KOPT-K1 (cell line): ENCODE measurements at regions not wholly inside any gene's neighbourhood (a gene's known extent, or its start where the extent isn't known, plus 50 kb on each side); places are given as distances from the start of the nearest gene placed in this dataset.
"Not testable (repeated sequence)": the region's sequence is repeated elsewhere in the genome, so short reads cannot be mapped to it uniquely, and the experiment has no call there.

Experiments
- H3K27ac ChIP-seq: fragments of 200-600 bp; sonication (generic); 2 replicates; pipeline ENCODE4 v1.5.1; 2016; ENCODE audit warnings: antibody characterized with exemption, mild to moderate bottlenecking, low read depth, low read length; ENCODE audit not compliant: poor library complexity, severe bottlenecking
- H3K36me3 ChIP-seq: fragments of 200-600 bp; sonication (generic); 2 replicates; pipeline ENCODE4 v1.5.1; 2017; ENCODE audit warnings: antibody characterized with exemption, mild to moderate bottlenecking, low read length, moderate library complexity; ENCODE audit not compliant: insufficient read depth
- H3K9me3 ChIP-seq: fragments of 200-600 bp; sonication (generic); 2 replicates; pipeline ENCODE4 v1.5.1; 2017; ENCODE audit warnings: antibody characterized with exemption, low read length, mild to moderate bottlenecking; ENCODE audit not compliant: insufficient read depth, poor library complexity, severe bottlenecking

DNA sequence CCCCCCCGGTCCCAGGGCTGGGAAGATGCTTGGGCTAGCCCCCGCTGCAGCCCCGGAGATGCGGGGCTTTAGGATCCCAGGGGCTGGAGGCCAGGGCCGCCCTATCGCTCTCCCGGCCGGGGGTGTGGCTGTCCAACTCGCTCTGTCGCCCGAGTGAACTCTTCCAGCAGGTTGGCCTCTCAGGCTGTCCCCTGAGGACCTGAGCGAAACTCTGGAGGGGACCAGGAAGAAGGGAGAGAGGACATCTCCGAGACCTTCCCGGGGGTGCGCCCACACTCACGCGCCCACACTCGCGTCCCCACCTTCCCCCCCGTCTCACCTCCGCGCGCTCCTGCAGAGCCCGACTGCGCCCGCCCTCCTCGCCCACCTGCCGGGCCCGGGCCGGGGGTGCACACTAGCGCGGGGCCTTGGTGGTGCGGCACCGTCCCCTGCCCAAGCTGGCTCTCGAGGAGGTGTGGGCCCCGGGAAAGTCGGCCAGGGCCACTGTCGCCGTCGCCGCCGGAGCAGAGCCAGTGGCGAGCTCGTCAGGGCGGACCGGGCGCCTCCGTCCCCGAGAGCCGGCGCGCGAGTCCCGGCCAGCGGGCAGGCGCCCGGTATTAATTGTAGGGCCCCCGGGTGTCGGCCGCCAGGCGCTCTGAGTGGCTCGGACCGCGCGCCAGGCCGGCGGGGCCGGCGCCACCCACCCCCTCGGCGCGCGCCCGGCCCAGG, 101.7 kb upstream of the SVIL start:
- H3K9me3 ChIP-seq: no peaks in the 10 kb centered on the region
- no peaks in the 10 kb centered on the region for H3K36me3 ChIP-seq
- H3K27ac ChIP-seq: no peak overlapping the region

GRCh38 chr10:29735628-29736365, 101.0 kb upstream of the SVIL start:
- H3K27ac ChIP-seq: peak overlapping the region; percentile 47
- no peaks in the 10 kb centered on the region for H3K9me3 ChIP-seq
- no peaks in the 10 kb centered on the region for H3K36me3 ChIP-seq

- Histone ChIP-seq H3K36me3 (no peaks in the 10 kb centered on the region), H3K9me3 (no peaks in the 10 kb centered on the region), H3K27ac (peak overlapping the region; percentile 47)
These were observed 100.3 kb upstream of the SVIL start for GRCh38 chr10:29734962-29735627.

DNA sequence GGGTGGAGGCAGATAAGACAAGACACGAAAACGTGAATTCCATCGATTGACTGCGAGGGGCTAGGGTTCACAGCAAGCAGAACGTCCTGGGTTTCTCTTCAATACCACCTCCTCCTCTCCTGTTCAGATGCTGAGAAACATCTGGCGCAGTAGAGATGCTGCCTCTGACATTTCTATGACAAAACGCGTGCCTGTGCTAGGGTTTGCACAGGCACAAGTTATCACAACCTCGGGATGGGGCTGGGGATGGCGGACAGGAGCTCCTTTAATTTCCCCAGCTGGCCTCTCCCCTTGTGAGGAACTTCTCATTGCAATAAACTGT, 99.8 kb upstream of the SVIL start:
- peak overlapping the region; percentile 47 for H3K27ac ChIP-seq
- H3K36me3 ChIP-seq: no peaks in the 10 kb centered on the region
- H3K9me3 ChIP-seq: no peaks in the 10 kb centered on the region

GRCh38 chr10:29733323-29733722, 98.6 kb upstream of the SVIL start:
- no peaks in the 10 kb centered on the region for H3K36me3 ChIP-seq
- no peak overlapping the region for H3K27ac ChIP-seq
- H3K9me3 ChIP-seq: no peaks in the 10 kb centered on the region

- Histone ChIP-seq H3K27ac (no peak overlapping the region), H3K36me3 (no peaks in the 10 kb centered on the region)
These were observed 98.1 kb upstream of the SVIL start for GRCh38 chr10:29732918-29733317.

GRCh38 chr10:29731760-29732159, 97.0 kb upstream of the SVIL start:
- Histone ChIP-seq H3K9me3 (no peaks in the 10 kb centered on the region), H3K36me3 (no peaks in the 10 kb centered on the region), H3K27ac (no peak overlapping the region)

More at GRCh38 chr10:29732918-29733317, 98.1 kb upstream of the SVIL start:
- no peaks in the 10 kb centered on the region for H3K9me3 ChIP-seq

GRCh38 chr10:29730969-29731368, 96.2 kb upstream of the SVIL start:
- H3K36me3 ChIP-seq: no peaks in the 10 kb centered on the region
- no peak overlapping the region for H3K27ac ChIP-seq
- no peaks in the 10 kb centered on the region for H3K9me3 ChIP-seq

DNA sequence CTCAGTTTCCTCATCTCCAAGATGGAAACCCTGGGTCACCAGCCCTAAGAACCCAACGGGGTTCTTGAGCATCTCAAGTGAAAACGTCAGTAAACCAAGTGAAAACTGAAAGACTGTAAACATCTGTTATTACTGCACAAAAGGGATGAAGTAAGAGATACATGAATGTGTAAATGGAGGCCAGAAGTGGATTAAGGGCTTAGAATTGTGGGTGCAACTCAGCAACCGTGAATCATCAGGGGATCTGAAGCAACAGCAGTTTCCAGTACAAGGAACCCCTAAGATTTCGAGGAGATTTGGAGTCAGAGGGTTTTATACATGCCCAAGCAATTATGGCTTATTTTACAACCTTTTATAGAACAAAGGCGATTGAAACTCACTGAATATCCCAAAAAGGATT, 95.7 kb upstream of the SVIL start:
- Histone ChIP-seq H3K27ac (no peak overlapping the region), H3K36me3 (no peaks in the 10 kb centered on the region), H3K9me3 (no peaks in the 10 kb centered on the region)

GRCh38 chr10:29728541-29729049, 93.8 kb upstream of the SVIL start:
- Histone ChIP-seq H3K27ac (no peak overlapping the region), H3K9me3 (no peaks in the 10 kb centered on the region), H3K36me3 (no peaks in the 10 kb centered on the region)

DNA sequence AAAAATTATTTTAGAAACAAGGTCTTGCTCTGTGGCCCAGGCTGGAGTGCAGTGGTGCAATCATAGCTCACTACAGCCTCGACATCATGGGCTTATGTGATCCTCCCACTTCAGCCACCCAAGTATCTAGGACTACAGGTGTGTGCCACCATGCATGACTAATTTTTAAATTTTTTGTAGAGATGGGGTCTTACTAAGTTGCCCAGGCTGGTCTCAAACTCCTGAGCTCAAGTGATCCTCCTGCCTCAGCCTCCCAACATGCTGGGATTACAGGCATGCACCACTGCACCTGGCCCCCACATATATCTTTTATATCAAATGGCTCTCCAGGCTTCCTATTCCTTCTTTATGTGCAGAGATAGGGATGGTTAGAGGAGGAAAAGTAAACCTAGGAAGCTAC, 91.2 kb upstream of the SVIL start:
- not testable (repeated sequence) for H3K9me3 ChIP-seq, H3K36me3 ChIP-seq, H3K27ac ChIP-seq

GRCh38 chr10:29725133-29725720, 90.5 kb upstream of the SVIL start:
- Histone ChIP-seq H3K9me3 (peaks cover 14% of the 10 kb centered on the region), H3K27ac (no peak overlapping the region)

GRCh38 chr10:29723726-29724125, 89.0 kb upstream of the SVIL start:
- no peak overlapping the region for H3K27ac ChIP-seq
- no peaks in the 10 kb centered on the region for H3K36me3 ChIP-seq
- peaks cover 29% of the 10 kb centered on the region for H3K9me3 ChIP-seq

More at GRCh38 chr10:29725133-29725720, 90.5 kb upstream of the SVIL start:
- no peaks in the 10 kb centered on the region for H3K36me3 ChIP-seq

DNA sequence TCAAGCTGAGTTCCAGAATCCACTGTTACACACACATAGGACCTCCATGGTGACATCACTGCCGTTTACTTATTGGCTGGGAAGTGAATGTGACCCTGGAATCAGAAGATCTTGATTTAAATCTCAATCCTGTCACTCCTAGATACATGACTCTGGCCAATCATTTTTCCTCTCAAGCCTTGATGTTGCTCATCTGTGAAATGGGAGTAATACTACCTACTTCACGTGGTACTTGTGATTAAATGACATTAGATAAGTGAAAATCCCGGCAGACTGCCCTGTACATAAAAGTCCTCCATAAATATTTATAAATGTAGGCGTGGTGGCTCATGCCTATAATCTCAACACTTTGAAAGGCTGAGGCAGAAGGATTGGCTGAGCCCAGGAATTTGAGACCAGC, 88.0 kb upstream of the SVIL start:
- Histone ChIP-seq H3K27ac (no peak overlapping the region), H3K9me3 (peaks cover 37% of the 10 kb centered on the region), H3K36me3 (no peaks in the 10 kb centered on the region)

DNA sequence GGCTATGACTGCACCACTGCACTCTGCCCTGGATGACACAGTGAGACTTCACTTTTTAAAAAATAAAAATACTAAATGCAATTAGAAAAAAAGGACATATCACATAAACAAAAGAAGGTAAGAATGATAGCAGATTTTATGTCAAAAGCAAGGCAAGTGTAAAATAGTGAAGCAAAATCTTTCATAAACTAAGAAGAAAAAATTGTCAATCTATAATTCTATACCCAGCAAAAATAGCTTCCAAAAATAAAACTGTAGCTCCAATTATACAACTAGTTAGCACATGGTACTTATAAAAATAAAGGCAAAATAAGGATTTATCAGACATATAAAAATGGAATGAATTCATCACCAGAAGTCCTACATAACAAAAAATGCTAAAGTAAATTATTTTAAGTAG, 85.4 kb upstream of the SVIL start:
- H3K9me3 ChIP-seq: peaks cover 37% of the 10 kb centered on the region

More for the DNA sequence above, 85.4 kb upstream of the SVIL start:
- no peak overlapping the region for H3K27ac ChIP-seq
- no peaks in the 10 kb centered on the region for H3K36me3 ChIP-seq
